Progenitor cell of endocrine pancreas (in vitro differentiated cells): ENCODE measurements at regions not wholly inside any gene's neighbourhood (a gene's known extent, or its start where the extent isn't known, plus 50 kb on each side); places are given as distances from the start of the nearest gene placed in this dataset.

ENCODE experiments used
- DNase-seq: peaks from one replicate; pipeline ENCODE4 v3.0.0; 2021; ENCODE audit warnings: low spot score; ENCODE audit not compliant: unreplicated experiment
- H3K27ac Mint-ChIP-seq: 2 replicates; pipeline ENCODE4 v1.8.0; 2021; ENCODE audit warnings: mild to moderate bottlenecking, moderate library complexity, mixed read lengths
- H3K27me3 Mint-ChIP-seq: 2 replicates; pipeline ENCODE4 v1.8.0; 2021; ENCODE audit warnings: mixed read lengths
- H3K36me3 Mint-ChIP-seq: 2 replicates; pipeline ENCODE4 v1.8.0; 2022; ENCODE audit warnings: mixed read lengths; ENCODE audit not compliant: insufficient read depth
- H3K4me1 Mint-ChIP-seq: 2 replicates; pipeline ENCODE4 v1.8.0; 2021; ENCODE audit warnings: low read depth, mixed read lengths
- H3K4me3 Mint-ChIP-seq: 2 replicates; pipeline ENCODE4 v1.8.0; 2021; ENCODE audit warnings: low read depth, mild to moderate bottlenecking, moderate library complexity, mixed read lengths
- H3K9me3 Mint-ChIP-seq: 2 replicates; pipeline ENCODE4 v1.8.0; 2021; ENCODE audit warnings: low read depth, mixed read lengths
- CTCF ChIP-seq: fragments of 200-600 bp; sonication (generic); IDR thresholded peaks from one replicate; pipeline ENCODE4 v1.5.0; 2021; ENCODE audit warnings: antibody characterized with exemption, mild to moderate bottlenecking; ENCODE audit not compliant: unreplicated experiment

- H3K9me3 Mint-ChIP-seq = no peaks in the 10 kb centered on the region
- H3K27me3 Mint-ChIP-seq = no peaks in the 10 kb centered on the region
- no peak overlapping the region for H3K4me3 Mint-ChIP-seq
- peaks cover 28% of the 10 kb centered on the region for H3K4me1 Mint-ChIP-seq
- H3K36me3 Mint-ChIP-seq = no peaks in the 10 kb centered on the region
- no peak for TF ChIP-seq CTCF
- no peak overlapping the region for H3K27ac Mint-ChIP-seq
- DNase-seq = no peak
Measured at GRCh38 chr10:36638462-36639155, 486.8 kb upstream of the ANKRD30A start.

DNA sequence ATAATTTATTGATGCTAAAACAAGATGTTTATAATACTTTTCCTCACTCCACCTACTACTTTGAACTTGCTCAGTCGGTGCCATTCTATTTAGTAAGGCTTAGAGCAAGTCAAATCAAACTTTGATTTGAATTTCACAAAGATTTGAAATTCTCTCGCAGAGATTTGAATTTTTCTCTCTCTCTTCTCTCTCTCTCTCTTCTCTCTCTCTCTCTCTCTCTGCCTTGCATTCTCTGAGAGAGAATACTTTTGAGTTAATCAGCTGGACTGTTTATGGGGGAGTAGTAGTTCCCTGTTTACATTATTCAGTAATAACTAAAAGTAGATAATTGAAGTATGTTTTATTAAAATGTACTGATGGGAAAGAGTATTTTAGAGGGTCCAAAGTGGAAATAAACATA, 488.5 kb upstream of the ANKRD30A start:
- Mint-ChIP-seq H3K4me3 (no peak overlapping the region), H3K27me3 (no peaks in the 10 kb centered on the region), H3K36me3 (peaks cover 3% of the 10 kb centered on the region), H3K9me3 (peaks cover 6% of the 10 kb centered on the region), H3K27ac (no peak overlapping the region), H3K4me1 (peaks cover 16% of the 10 kb centered on the region)
- TF ChIP-seq CTCF = no peak
- DNase-seq = no peak

GRCh38 chr10:36636285-36636839, 489.0 kb upstream of the ANKRD30A start:
- H3K27me3 Mint-ChIP-seq = no peaks in the 10 kb centered on the region
- H3K9me3 Mint-ChIP-seq = peaks cover 8% of the 10 kb centered on the region
- no peak overlapping the region for H3K4me3 Mint-ChIP-seq
- peaks cover 12% of the 10 kb centered on the region for H3K4me1 Mint-ChIP-seq
- peaks cover 3% of the 10 kb centered on the region for H3K36me3 Mint-ChIP-seq
- no peak for DNase-seq
- no peak for TF ChIP-seq CTCF
- H3K27ac Mint-ChIP-seq = no peak overlapping the region

DNA sequence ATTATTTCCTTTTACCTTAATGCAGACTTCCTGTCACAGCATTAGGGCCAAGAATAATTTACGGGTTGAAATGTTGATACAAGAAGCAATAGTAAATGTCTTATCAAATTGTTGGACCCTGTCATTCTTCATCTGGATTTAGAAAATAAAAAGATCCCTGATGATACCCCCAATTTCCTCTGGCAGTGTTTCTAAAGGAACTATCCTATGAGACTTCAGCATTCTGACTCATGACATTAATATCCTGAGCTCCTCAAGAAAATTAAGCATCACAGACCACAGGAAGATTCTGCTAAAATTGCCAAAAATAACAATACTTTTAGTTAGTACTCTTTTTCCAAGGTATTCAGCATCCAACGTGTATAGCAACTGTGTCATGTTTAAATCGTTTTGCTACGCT, 490.5 kb upstream of the ANKRD30A start:
- DNase-seq = no peak
- H3K9me3 Mint-ChIP-seq = peaks cover 10% of the 10 kb centered on the region
- H3K27ac Mint-ChIP-seq = no peak overlapping the region
- H3K4me1 Mint-ChIP-seq = peaks cover 6% of the 10 kb centered on the region
- TF ChIP-seq CTCF = no peak
- H3K36me3 Mint-ChIP-seq = peaks cover 3% of the 10 kb centered on the region
- no peaks in the 10 kb centered on the region for H3K27me3 Mint-ChIP-seq
- no peak overlapping the region for H3K4me3 Mint-ChIP-seq

DNA sequence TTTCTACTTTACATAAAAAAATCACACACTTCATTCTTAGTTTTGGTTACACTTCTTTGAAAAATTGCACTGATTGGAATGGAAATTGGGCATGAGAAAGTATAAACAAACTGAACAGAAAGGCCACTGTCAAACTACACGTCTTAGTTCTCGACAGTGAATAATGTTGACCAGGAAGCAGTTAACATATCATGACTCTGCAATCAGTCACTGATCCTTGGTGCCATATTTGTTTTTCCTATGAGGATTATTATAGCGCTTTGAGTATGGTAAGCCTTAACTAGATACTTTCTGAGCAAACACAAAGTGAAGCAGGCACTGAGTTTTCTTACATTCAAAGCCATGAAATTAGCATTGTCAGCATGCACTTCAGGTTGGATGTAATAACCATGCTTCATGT, 495.1 kb upstream of the ANKRD30A start:
- peaks cover 2% of the 10 kb centered on the region for H3K4me1 Mint-ChIP-seq
- no peak for DNase-seq
- no peaks in the 10 kb centered on the region for H3K27me3 Mint-ChIP-seq
- no peak for TF ChIP-seq CTCF
- H3K9me3 Mint-ChIP-seq = peaks cover 14% of the 10 kb centered on the region
- peaks cover 3% of the 10 kb centered on the region for H3K36me3 Mint-ChIP-seq
- H3K4me3 Mint-ChIP-seq = no peak overlapping the region
- no peak overlapping the region for H3K27ac Mint-ChIP-seq
